ENCODE measurements at regions not wholly inside any gene's neighbourhood (a gene's known extent, or its start where the extent isn't known, plus 50 kb on each side); places are given as distances from the start of the nearest gene placed in this dataset.
A peak's percentile ranks its signal among the peaks of the same experiment; 100 is the strongest.

GRCh38 chr7:414681-415560 is 104.7 kb downstream of the PDGFA start:
- Histone ChIP-seq H3K36me3 (no peaks in the 10 kb centered on the region), H3K4me1 (no peaks in the 10 kb centered on the region), H3K9me3 (peaks cover 11% of the 10 kb centered on the region), H3K4me3 (no peak overlapping the region), H3K27me3 (ENCODE audit: low read depth) (peaks cover 8% of the 10 kb centered on the region), H3K27ac (no peak overlapping the region)
- DNase-seq: peak; percentile 35
- no peak for TF ChIP-seq CTCF (IDR thresholded peaks at IDR 0.05)
- intact Hi-C loops (cut with DNase I): no loop called here
- peak in 1 of 2 donors; percentile 23 for ATAC-seq

- DNase-seq: peak; percentile 36
- Histone ChIP-seq H3K4me1 (no peaks in the 10 kb centered on the region), H3K27ac (no peak overlapping the region), H3K27me3 (ENCODE audit: low read depth) (no peaks in the 10 kb centered on the region), H3K4me3 (no peak overlapping the region), H3K36me3 (no peaks in the 10 kb centered on the region), H3K9me3 (peaks cover 11% of the 10 kb centered on the region)
- ATAC-seq: no peak
- TF ChIP-seq CTCF (IDR thresholded peaks at IDR 0.05): no peak
- intact Hi-C loops (cut with DNase I): no loop called here
Observed at GRCh38 chr7:415646-416525, 103.8 kb downstream of the PDGFA start.

- intact Hi-C loops (cut with DNase I): no loop called here
- ATAC-seq (no peak), DNase-seq (peak; percentile 41)
- H3K4me3 ChIP-seq: no peak overlapping the region
- TF ChIP-seq CTCF (IDR thresholded peaks at IDR 0.05): no peak
- no peak overlapping the region for H3K27ac ChIP-seq
- peaks cover 11% of the 10 kb centered on the region for H3K9me3 ChIP-seq
- H3K36me3 ChIP-seq: no peaks in the 10 kb centered on the region
- no peaks in the 10 kb centered on the region for H3K4me1 ChIP-seq
- H3K27me3 ChIP-seq (ENCODE audit: low read depth): no peaks in the 10 kb centered on the region
Observed at GRCh38 chr7:416761-417624, 102.7 kb downstream of the PDGFA start.

- Histone ChIP-seq H3K4me3 (no peak overlapping the region), H3K9me3 (peaks cover 11% of the 10 kb centered on the region), H3K4me1 (no peaks in the 10 kb centered on the region), H3K27ac (no peak overlapping the region), H3K27me3 (ENCODE audit: low read depth) (no peaks in the 10 kb centered on the region), H3K36me3 (no peaks in the 10 kb centered on the region)
- no peak for DNase-seq
- intact Hi-C loops (cut with DNase I): no loop called here
- no peak for TF ChIP-seq CTCF (IDR thresholded peaks at IDR 0.05)
- ATAC-seq: no peak
Observed at GRCh38 chr7:417625-417889, 102.1 kb downstream of the PDGFA start.

DNA sequence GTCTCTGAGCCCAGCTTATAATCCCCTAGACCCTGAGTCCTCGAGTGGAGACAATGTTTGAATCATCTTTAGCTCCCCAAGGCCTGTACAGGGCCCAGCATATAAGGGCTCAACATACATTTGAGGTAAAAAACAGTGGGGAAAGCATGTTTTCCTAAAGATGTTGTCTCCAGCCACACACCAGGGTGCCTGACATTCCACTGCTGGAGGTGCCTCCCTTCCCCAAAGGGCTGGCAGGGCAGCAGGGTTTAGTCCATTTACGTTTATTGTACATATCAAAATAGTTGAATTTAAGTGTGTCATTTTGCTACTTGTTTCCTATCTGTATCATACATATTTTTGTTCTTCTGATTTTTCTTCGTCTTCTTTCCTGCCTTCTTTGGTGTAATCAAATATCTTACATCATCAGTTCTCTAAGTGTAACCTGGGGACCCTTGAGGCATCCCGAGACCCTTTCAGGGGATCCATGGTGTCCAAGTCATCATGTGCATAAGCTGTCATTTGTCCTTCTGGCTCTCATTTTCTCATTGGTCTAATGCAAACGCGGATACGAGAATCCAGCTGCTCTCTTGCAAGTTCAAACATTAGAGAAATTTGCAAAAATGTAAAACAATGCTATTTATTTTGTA is 101.6 kb downstream of the PDGFA start:
- TF ChIP-seq CTCF (IDR thresholded peaks at IDR 0.05): no peak
- intact Hi-C loops (cut with DNase I): no loop called here
- Histone ChIP-seq H3K36me3 (no peaks in the 10 kb centered on the region), H3K27me3 (ENCODE audit: low read depth) (no peaks in the 10 kb centered on the region), H3K4me3 (no peak overlapping the region), H3K27ac (no peak overlapping the region), H3K9me3 (peaks cover 11% of the 10 kb centered on the region), H3K4me1 (no peaks in the 10 kb centered on the region)
- no peak for DNase-seq
- no peak for ATAC-seq

Data from lower lobe of right lung (tissue), 2 donors.